ENCODE measurements at regions not wholly inside any gene's neighbourhood (a gene's known extent, or its start where the extent isn't known, plus 50 kb on each side); places are given as distances from the start of the nearest gene placed in this dataset.

DNA sequence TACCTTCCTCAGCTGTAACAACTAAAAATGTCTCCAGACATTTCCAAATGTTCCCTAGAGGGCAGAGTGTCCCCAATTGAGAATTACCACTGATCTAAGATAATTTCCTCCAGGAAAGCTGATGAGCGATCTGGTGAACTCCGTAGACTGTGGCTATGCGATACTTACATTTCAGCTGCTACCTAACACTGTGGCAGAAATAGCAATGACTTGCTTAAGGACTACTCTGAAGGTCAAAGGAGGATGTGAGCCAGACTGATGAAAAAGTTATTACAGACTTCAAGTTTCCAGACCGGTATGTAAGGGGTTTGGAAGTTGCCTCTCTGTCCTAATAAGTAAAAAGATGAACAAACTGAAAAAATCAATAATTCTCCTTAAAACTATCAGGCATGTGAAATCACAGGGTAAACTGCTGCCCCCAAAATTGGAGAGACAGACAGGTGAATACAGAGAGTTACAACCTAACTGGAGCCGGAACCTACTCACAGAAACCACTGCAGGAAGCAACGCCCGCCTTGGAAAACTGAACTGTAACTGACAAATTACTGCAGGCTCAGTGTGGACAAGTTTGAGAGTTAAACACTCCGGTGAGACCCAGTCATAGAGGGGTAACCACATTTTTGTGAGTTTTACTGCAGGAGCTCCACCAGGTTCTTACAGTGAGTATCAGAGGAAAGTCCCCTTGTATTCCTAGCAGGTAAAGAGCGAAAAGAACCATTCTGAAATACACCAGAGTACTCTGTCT is 60.0 kb upstream of the PARP11 start:
- TF ChIP-seq EZH2 (IDR thresholded peaks at IDR 0.05; ENCODE audit: borderline replicate concordance, low read length) (no peak), CTCF (conservative IDR thresholded peaks at IDR 0.05 in 1 of 2, IDR thresholded peaks at IDR 0.05 in 1 of 2; ENCODE audit: extremely low read depth in 1 of 2, insufficient read depth in 1 of 2, low read depth in 1 of 2, low read length in 2 of 2) (no peak)
